ENCODE measurements at regions not wholly inside any gene's neighbourhood (a gene's known extent, or its start where the extent isn't known, plus 50 kb on each side); places are given as distances from the start of the nearest gene placed in this dataset.

DNA sequence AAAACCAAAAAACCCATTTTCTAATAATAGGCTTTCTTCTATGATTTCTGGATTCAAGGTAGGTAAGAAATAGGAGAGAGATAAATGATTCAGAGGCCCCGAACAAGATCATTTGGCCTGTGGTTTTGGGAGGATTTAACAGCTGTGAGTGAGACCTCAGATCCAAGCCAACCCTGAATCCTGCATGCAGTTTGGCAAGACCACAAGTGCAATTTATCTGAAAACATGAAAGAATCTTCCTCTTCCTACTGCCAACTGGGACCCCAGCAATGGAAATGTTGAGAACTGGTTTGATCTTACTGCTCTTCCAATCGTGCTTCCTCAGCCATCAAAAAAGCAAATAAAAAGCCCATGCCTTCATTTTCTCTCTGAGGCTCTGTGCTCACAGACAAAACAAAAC lies 519.7 kb upstream of the TBX3 start:
- Histone ChIP-seq H3K4me1 (peaks cover 0 to 8% of the 10 kb centered on the region in 2 donors), H3K4me3 (no peak overlapping the region), H3K36me3 (no peaks in the 10 kb centered on the region), H3K27ac (no peak overlapping the region), H3K9me3 (no peaks in the 10 kb centered on the region), H3K27me3 (no peaks in the 10 kb centered on the region)
- TF ChIP-seq POLR2A (IDR thresholded peaks at IDR 0.05) = no peak
- TF ChIP-seq, protein P1, sequence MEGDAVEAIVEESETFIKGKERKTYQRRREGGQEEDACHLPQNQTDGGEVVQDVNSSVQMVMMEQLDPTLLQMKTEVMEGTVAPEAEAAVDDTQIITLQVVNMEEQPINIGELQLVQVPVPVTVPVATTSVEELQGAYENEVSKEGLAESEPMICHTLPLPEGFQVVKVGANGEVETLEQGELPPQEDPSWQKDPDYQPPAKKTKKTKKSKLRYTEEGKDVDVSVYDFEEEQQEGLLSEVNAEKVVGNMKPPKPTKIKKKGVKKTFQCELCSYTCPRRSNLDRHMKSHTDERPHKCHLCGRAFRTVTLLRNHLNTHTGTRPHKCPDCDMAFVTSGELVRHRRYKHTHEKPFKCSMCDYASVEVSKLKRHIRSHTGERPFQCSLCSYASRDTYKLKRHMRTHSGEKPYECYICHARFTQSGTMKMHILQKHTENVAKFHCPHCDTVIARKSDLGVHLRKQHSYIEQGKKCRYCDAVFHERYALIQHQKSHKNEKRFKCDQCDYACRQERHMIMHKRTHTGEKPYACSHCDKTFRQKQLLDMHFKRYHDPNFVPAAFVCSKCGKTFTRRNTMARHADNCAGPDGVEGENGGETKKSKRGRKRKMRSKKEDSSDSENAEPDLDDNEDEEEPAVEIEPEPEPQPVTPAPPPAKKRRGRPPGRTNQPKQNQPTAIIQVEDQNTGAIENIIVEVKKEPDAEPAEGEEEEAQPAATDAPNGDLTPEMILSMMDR (IDR thresholded peaks at IDR 0.05 in 4 of 5, conservative IDR thresholded peaks at IDR 0.05 in 1 of 5) = no peak
- no peak for DNase-seq
- in situ Hi-C loops (cut with MboI; ENCODE audit: low sequenced_read_pairs in 4 of 4) (no loop called here), intact Hi-C loops (cut with DNase I; ENCODE audit: low total_unique reads) (no loop called here)
- no peak for ATAC-seq

DNA sequence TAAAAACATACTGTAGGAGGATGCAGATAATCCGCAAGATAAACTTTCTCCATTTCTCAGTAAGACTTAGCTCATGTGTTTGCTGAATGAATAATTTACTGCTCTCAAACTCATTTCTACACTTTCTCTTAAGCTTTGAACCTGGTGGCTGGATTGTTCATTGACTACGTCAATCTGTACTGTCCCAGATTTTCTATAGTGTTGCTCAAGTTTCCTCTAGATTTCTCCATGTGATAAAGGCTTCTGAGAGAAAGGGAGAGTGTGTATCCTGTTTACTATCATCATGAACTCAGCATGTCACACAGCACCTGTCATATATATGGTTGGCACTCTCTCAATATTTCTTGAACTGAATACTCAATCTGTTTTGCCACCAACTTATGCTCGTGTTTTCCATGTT lies 518.0 kb upstream of the TBX3 start:
- intact Hi-C loops (cut with DNase I; ENCODE audit: low total_unique reads) (no loop called here), in situ Hi-C loops (cut with MboI; ENCODE audit: low sequenced_read_pairs in 4 of 4) (no loop called here)
- no peaks in the 10 kb centered on the region for H3K36me3 ChIP-seq
- H3K4me3 ChIP-seq = no peak overlapping the region
- DNase-seq (no peak), ATAC-seq (peak; percentile 46 to 77)
- no peaks in the 10 kb centered on the region for H3K27me3 ChIP-seq
- TF ChIP-seq, protein P1 (IDR thresholded peaks at IDR 0.05 in 4 of 5, conservative IDR thresholded peaks at IDR 0.05 in 1 of 5) = no peak
- TF ChIP-seq POLR2A (IDR thresholded peaks at IDR 0.05) = no peak
- no peak overlapping the region for H3K27ac ChIP-seq
- peaks cover 0 to 4% of the 10 kb centered on the region in 2 donors for H3K4me1 ChIP-seq
- no peaks in the 10 kb centered on the region for H3K9me3 ChIP-seq

DNA sequence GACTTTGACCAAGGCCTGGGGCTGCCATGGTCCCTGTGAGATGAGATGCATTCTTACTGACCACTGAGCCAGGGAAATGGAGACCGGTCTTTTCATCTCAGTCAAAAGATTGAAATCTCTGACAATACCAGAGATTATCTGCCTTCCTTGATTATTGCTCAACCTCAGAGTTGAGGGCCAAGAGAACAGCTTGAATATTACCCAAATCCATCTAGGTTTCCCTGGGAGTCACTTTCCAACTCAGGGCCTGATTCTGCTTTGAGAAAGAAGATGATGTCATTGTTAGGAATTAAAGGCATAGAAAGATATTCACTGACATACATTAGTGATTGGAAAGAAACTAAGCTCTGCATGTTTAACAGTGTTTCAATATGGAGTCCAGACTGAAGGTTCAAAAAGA lies 515.9 kb upstream of the TBX3 start:
- Histone ChIP-seq H3K4me1 (no peaks in the 10 kb centered on the region), H3K27ac (no peak overlapping the region), H3K4me3 (no peak overlapping the region), H3K36me3 (no peaks in the 10 kb centered on the region), H3K9me3 (no peaks in the 10 kb centered on the region), H3K27me3 (no peaks in the 10 kb centered on the region)
- ATAC-seq = peak in 1 of 2 donors; percentile 62
- intact Hi-C loops (cut with DNase I; ENCODE audit: low total_unique reads) = no loop called here
- no peak for DNase-seq
- in situ Hi-C loops (cut with MboI; ENCODE audit: low sequenced_read_pairs in 4 of 4) = no loop called here
- TF ChIP-seq, protein P1 (IDR thresholded peaks at IDR 0.05 in 4 of 5, conservative IDR thresholded peaks at IDR 0.05 in 1 of 5) = no peak

DNA sequence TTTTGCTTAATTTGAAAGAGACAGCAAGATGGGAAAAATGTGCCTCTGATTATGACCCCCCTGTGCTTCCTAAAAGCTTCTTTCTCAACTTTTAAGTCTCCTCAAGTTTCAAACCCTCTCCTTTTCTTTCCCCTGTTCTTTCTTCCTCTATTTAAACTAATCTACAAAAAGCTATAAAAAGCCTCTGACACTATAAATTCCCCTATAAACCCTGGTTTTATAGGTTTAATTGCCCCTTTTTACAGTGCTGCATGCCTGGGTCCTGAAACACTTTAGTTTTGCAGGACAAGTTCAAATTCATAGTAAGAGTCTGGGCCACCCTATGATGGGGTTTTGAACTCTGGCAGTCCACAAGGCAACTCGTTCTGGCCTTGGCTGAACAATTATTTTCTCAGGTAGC lies 510.9 kb upstream of the TBX3 start:
- no peaks in the 10 kb centered on the region for H3K4me1 ChIP-seq
- intact Hi-C loops (cut with DNase I; ENCODE audit: low total_unique reads) = no loop called here
- H3K4me3 ChIP-seq = no peak overlapping the region
- TF ChIP-seq POLR2A (IDR thresholded peaks at IDR 0.05) = no peak
- TF ChIP-seq, protein P1 (IDR thresholded peaks at IDR 0.05 in 4 of 5, conservative IDR thresholded peaks at IDR 0.05 in 1 of 5) = no peak
- DNase-seq = no peak
- H3K9me3 ChIP-seq = no peaks in the 10 kb centered on the region
- in situ Hi-C loops (cut with MboI; ENCODE audit: low sequenced_read_pairs in 4 of 4) = no loop called here
- ATAC-seq = no peak
- no peaks in the 10 kb centered on the region for H3K36me3 ChIP-seq
- no peaks in the 10 kb centered on the region for H3K27me3 ChIP-seq
- no peak overlapping the region for H3K27ac ChIP-seq

DNA sequence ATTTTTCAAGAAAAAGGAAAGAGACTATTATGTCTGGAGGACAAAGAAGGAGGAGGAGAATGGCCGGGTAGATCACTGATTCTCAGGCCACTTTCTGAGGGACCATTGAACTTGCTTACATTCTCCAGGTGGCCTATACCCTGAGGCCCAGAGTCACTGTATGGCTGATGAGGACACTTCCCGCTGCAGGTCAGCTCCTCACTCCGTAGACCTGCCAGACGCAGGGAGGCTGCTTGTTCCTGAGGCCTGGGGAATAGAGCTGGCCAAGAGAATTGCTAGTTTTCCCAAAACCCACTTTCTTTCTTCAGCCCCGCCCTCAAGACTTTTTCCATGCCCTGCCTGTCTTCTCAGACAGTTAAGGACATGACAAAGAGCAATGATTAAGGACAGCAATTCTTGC lies 510.5 kb upstream of the TBX3 start:
- DNase-seq = no peak
- in situ Hi-C loops (cut with MboI; ENCODE audit: low sequenced_read_pairs in 4 of 4) (no loop called here), intact Hi-C loops (cut with DNase I; ENCODE audit: low total_unique reads) (no loop called here)
- Histone ChIP-seq H3K27ac (no peak overlapping the region), H3K36me3 (no peaks in the 10 kb centered on the region), H3K27me3 (no peaks in the 10 kb centered on the region), H3K9me3 (no peaks in the 10 kb centered on the region), H3K4me1 (no peaks in the 10 kb centered on the region), H3K4me3 (no peak overlapping the region)
- no peak for ATAC-seq
- no peak for TF ChIP-seq POLR2A (IDR thresholded peaks at IDR 0.05)

All from gastrocnemius medialis (tissue), 4 donors.